ENCODE measurements at regions not wholly inside any gene's neighbourhood (a gene's known extent, or its start where the extent isn't known, plus 50 kb on each side); places are given as distances from the start of the nearest gene placed in this dataset.

DNA sequence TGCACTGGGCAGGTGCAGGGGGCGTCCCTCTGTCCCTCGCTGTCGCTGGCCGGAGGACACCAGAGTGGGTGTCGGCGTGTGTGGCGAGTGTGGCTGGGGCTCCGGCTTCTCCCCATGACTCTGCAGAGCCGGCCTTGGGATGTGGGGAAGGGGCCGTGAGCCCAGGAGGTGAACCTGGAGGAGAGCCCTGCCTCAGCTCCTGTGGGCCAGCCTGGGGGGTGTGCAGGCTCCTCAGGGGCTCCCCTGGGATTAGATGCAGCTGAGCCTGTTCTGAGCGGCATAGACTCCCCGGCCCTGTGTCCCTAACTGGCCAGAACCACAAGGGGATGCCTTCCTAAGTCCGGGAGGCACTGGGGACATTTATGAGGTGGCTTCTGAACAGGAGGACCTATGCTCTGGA lies 73.2 kb upstream of the GATA5 start:
- TF ChIP-seq, protein P1, sequence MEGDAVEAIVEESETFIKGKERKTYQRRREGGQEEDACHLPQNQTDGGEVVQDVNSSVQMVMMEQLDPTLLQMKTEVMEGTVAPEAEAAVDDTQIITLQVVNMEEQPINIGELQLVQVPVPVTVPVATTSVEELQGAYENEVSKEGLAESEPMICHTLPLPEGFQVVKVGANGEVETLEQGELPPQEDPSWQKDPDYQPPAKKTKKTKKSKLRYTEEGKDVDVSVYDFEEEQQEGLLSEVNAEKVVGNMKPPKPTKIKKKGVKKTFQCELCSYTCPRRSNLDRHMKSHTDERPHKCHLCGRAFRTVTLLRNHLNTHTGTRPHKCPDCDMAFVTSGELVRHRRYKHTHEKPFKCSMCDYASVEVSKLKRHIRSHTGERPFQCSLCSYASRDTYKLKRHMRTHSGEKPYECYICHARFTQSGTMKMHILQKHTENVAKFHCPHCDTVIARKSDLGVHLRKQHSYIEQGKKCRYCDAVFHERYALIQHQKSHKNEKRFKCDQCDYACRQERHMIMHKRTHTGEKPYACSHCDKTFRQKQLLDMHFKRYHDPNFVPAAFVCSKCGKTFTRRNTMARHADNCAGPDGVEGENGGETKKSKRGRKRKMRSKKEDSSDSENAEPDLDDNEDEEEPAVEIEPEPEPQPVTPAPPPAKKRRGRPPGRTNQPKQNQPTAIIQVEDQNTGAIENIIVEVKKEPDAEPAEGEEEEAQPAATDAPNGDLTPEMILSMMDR (IDR thresholded peaks at IDR 0.05): no peak
- TF ChIP-seq MAFK (IDR thresholded peaks at IDR 0.05; ENCODE audit: partially characterized antibody): no peak
- no peak for TF ChIP-seq REST (IDR thresholded peaks at IDR 0.05)
- TF ChIP-seq, protein P2, sequence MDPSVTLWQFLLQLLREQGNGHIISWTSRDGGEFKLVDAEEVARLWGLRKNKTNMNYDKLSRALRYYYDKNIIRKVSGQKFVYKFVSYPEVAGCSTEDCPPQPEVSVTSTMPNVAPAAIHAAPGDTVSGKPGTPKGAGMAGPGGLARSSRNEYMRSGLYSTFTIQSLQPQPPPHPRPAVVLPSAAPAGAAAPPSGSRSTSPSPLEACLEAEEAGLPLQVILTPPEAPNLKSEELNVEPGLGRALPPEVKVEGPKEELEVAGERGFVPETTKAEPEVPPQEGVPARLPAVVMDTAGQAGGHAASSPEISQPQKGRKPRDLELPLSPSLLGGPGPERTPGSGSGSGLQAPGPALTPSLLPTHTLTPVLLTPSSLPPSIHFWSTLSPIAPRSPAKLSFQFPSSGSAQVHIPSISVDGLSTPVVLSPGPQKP (IDR thresholded peaks at IDR 0.05; ENCODE audit: low read depth, low read length): no peak
- TF ChIP-seq MAX (IDR thresholded peaks at IDR 0.05): no peak

All from A549 (cell line).